Ishikawa (cell line): ENCODE measurements at regions not wholly inside any gene's neighbourhood (a gene's known extent, or its start where the extent isn't known, plus 50 kb on each side); places are given as distances from the start of the nearest gene placed in this dataset.

Source experiments
- EGR1 ChIP-seq: IDR thresholded peaks from 2 replicates; pipeline ENCODE4 v1.6.1; 2012
- RAD21 ChIP-seq: IDR thresholded peaks from 2 replicates; pipeline ENCODE4 v1.6.1; 2012; ENCODE audit warnings: low read depth
- TAF1 ChIP-seq: IDR thresholded peaks from 2 replicates; pipeline ENCODE4 v1.6.1; 2012; ENCODE audit warnings: low read depth, mild to moderate bottlenecking
- USF1 ChIP-seq: IDR thresholded peaks from 2 replicates; pipeline ENCODE4 v1.6.1; 2012
- TF ChIP-seq, protein P1 (sequence below): IDR thresholded peaks from 2 replicates; pipeline ENCODE4 v1.6.1; 2012

- TF ChIP-seq EGR1 (no peak), USF1 (no peak), RAD21 (no peak), TAF1 (no peak)
- TF ChIP-seq, protein P1, sequence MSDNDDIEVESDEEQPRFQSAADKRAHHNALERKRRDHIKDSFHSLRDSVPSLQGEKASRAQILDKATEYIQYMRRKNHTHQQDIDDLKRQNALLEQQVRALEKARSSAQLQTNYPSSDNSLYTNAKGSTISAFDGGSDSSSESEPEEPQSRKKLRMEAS: no peak
Measured at GRCh38 chr2:223285370-223286265, 233.6 kb downstream of the KCNE4 start.
